ENCODE measurements at regions not wholly inside any gene's neighbourhood (a gene's known extent, or its start where the extent isn't known, plus 50 kb on each side); places are given as distances from the start of the nearest gene placed in this dataset.
A peak's percentile ranks its signal among the peaks of the same experiment; 100 is the strongest.

DNA sequence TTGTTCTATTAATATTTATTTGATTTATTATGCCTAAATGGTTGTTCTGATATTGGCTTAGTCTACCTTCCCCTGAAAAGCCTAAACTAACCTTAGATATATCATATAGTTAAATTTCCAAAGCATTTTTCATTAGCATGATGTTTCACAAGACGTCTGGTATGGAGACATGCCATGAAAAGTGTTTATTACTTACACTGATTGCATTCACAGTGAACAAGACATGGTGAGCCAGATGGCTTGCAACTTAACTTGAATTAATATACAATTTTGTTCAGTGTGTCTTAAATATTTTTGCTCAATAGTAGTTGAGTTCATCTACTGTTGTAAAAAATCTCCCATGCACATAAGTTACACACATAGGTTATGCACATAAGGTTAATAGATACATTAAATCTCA, 758.4 kb downstream of the NSUN3 start:
- no peak for DNase-seq (ENCODE audit: low read depth, low spot score)

DNA sequence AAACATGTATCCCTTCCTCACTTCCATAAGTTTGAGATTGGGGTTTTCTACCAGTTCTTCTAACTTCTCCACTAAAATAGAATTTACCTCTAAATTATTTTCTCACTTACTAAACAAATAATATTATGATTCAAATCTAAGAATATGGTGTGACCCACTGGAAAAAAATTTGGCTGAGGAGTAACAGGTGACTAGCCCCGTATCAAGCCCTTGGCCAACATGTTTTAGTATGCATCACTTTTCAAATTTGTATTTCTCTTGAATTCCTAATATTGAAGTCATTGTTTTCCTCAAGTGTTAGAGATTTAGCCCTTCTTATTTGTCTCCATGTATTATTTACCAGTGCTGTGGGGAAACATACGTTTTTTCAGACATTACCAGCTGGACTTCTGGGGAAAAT, 759.4 kb downstream of the NSUN3 start:
- DNase-seq (ENCODE audit: low read depth, low spot score): no peak

DNA sequence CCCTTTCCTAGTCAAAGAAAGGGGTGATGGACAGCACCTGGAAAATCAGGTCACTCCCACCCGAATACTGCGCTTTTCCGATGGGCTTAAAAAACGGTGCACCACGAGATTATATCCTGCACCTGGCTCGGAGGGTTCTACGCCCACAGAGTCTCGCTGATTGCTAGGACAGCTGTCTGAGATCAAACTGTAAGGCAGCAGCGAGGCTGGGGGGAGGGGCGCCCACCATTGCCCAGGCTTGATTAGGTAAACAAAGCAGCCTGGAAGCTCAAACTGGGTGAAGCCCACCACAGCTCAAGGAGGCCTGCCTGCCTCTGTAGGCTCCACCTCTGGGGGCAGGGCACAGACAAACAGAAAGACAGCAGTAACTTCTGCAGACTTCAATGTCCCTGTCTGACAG, 783.4 kb downstream of the NSUN3 start:
- DNase-seq (ENCODE audit: low read depth, low spot score): peak; percentile 28

DNA sequence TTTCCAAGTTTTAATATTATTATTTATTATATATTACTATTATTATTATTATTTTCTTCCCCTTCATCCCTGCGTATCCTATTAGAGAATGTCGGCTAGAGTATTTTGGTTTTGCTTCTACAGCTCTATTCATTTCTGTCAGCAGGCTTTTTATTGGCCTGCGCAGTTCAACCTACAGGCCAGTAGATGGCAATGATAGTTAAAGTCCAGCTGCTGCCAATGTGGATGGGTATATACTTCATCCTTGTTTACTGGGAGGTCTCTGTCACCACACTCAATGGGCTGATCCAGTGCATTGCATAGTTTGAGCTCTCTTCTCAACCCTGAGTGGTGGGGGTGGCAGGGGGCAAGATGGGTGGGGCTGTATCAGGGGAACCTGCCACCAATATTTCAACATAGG, 799.8 kb downstream of the NSUN3 start:
- peak; percentile 32 for DNase-seq (ENCODE audit: low read depth, low spot score)

DNA sequence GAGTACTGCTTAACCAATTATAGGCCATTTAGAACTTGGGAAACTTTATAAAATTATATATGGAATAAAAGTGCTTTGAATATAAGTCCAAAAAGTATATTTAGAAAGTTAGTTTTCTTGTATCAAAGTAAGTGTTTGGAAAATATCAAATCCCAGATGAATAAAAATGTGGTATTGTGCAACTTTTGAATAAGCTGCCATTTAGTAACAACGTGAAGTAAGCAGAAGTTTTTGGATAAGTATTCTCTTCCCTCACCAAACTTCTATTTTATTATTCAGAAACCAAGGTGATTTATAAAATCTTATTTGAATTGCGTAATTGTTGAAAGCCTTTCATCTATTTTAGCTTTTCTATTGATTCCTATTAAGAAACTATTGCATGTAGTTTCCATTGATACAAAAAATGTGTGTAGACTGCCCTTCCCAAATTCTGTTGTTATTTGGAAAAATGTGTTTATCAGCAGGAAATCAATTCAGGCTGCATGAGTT, 806.2 kb downstream of the NSUN3 start:
- no peak for DNase-seq (ENCODE audit: low read depth, low spot score)

DNA sequence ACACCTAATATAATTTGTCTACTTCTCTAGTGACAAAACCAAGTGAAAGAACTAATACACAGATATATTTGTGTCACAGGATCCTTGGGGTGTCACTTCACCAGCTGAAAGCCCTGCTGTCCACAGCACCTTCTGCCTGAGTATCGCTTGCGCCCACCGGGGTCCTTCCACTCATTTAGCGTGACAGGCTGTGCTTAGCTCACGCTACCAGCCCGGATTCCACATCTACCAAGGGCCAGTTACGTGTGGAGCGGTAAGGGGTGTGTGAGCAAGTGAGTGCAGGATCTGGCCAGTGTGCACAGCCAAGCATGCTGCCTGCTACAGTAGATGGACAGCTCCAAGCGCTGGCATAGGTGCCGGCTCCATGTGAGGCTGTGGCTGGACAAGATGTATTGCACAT, 810.9 kb downstream of the NSUN3 start:
- DNase-seq (ENCODE audit: low read depth, low spot score): no peak

DNA sequence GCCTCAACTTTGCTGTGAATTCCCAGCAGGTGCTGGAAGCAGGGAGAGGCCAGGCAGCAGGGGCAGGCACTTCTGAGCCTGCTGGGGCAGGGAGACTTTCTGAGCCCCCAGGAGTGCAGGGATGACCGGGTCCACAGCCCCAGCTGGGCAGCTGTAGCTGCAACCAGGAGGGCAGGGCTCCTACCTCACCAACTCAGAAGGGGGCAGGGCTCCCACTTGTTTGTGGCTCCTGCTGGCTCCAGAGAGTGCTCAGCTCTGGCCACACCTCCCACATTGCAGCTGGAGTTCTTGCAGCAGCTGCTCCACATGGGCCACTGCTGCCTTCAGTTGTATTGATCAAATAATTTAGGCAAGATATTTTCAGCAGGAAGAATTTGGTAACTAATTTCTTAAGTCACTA, 812.3 kb downstream of the NSUN3 start:
- no peak for DNase-seq (ENCODE audit: low read depth, low spot score)

DNA sequence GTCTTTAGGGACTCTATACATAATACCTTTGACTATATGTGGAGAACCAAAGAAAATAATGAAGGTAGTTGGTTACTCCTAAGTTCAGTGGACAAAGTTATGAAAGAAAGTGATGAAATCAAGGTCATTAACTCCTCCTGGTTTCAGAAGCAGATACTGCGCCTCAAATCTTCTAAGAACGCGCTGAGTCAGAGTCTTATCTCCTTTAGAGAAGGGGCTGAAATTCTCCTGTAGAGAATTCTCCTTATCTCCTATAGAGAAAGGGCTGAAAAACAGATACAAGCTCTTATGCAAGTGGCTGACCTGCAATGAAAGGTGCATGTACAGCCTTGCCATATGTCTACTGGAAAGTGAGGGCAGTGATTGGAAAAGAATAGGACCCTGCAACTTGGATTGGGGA, 824.2 kb downstream of the NSUN3 start:
- DNase-seq (ENCODE audit: low read depth, low spot score): peak; percentile 8

DNA sequence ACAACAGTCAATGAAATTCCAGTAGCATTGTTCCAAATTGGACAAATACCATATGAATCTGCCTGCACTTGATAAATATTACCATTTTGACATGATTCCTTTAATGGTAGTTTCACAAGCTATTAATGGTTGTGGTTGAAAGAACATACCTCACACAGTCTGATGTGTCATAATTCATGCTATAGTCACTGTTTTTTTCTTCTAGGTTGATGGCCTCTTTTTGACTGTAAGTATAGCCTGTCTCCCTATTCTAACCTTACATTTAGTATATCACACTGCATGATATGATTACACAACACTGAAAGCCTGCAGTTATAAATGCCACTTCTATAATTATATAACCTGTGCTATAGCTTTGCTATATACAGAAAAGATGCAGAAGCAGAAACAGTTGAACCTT, 834.1 kb downstream of the NSUN3 start:
- no peak for DNase-seq (ENCODE audit: low read depth, low spot score)

DNA sequence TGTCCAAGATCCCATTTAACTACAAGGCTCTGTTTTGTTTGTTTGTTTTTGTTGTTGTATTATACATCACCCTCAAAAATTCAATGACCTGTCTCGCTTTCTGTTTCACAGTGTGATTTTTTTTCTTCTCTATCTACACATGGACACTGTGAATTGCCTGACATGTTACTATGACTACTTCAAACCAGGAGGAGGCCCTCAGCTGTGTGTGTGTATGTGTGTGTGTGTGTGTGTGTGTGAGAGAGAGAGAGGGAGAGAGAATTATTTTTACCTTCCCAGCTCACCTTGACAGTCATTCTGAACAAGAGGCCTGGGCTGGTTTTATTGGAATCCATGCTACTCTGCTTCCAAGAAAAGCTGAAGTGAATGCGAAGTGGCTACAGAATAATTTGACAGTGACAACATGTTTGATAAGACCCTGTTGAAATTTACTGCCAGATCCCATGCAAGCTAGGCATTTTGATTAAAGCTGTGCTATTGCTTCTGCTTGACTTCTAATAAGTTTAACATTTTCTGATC, 841.4 kb downstream of the NSUN3 start:
- DNase-seq (ENCODE audit: low read depth, low spot score): no peak

DNA sequence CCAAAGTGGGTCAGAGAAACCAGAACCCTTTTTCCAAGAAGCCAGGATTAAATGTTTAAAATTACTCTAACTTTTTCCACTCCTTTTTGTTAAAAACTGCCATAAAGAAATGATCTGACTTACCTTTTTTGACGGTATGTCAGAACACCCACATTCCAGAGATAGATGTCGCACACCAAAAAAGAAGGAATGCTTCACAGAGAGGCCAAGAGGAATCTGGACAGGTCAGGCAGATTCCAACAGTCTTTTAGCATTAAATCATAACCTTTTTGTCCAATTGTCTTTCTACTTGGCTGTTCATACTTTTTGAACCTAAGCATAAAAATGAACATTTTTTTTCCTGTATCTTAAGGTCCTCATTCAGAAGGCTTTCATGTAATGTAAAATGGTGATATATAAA, 846.9 kb downstream of the NSUN3 start:
- DNase-seq (ENCODE audit: low read depth, low spot score): no peak

DNA sequence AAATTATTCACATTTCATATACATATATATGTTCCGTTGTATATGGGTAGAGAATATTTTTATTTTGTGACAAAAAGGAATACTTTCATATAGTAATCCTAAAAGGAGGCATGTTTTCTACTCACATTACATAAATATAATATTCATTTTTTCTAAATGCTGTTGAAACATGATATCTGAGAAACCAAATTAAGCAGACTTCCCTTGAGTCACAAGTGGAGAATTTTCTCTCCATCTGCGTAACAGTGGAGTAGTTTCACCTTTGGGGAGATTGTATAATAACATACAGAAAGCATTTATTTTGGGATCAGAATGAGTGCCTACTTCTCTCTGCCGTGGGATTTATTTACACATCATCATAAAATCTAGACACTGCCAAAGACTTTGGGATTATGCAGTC, 849.8 kb downstream of the NSUN3 start:
- no peak for DNase-seq (ENCODE audit: low read depth, low spot score)

DNA sequence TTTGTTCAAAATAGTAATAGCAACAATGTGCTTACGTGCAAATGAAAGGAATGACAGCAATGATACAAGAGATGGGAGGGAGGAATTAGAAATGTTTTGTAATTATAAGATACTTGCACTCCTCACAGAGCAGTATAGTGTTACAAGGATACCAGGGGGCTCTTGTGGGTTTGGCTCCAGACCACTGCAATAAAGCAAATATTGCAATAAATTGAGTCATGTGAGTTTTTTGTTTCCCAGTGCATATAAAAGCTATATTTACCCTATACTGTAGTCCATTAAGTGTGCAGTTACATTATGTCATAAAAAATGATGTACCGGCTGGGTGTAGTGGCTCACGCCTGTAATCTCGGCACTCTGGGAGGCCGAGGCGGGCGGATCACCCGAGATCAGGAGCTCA, 864.3 kb downstream of the NSUN3 start:
- DNase-seq (ENCODE audit: low read depth, low spot score): no peak

DNA sequence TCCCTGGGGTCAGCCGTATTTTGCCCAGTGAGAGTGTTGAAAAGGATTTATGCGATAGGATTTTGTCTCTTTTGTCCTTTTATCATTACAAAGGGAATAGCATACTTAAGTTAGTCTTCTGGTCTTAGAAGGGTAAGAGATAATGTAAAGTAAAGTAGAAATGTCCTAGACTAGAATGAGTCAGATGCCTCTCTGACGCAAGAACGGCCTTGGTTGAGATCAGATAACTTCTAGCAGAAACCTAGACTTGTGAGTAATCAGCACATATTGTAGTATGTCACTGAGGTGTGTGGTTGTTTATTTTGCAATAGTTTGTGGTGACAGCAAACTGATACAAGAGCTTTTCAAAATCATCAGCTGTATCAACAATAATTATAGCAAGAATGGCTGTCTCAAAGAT, 866.1 kb downstream of the NSUN3 start:
- no peak for DNase-seq (ENCODE audit: low read depth, low spot score)

DNA sequence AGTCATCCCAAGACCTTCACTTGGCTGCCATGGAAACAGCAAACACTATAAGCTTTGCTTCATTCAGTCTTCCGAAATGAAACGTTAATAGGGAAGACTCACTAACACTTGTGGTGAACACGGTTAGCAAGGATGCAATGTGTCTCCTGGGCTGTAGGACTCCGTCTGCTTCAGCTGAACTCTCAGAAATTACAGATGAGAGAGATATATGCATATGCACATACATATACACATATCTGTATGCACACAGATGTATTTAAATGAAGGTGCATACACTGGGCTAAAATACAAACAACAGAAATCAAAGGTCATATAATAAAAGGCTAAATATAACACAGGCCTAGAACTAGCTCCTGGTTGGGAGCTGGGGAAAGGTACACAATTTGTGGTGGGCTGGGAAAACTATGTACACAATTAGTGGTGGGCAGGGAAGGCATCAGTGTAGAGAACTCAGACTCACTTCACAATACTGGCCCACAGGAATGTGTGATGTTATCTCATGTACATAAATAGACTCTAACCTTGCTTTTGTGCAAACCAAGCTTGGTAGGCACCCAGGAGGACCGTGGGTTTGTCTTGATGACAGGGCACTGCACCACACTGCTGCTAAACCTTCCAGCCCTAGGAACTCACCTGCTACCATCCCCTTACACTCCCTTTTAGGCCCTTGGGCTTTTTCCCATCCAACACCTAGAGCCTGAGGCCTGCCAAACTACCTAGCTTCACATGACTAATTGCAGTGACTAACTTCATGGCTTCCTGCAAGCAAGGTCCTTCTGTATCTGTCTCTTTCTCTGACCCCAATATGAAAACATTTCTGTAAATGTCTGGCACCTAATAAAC, 873.1 kb downstream of the NSUN3 start:
- DNase-seq (ENCODE audit: low read depth, low spot score): no peak

DNA sequence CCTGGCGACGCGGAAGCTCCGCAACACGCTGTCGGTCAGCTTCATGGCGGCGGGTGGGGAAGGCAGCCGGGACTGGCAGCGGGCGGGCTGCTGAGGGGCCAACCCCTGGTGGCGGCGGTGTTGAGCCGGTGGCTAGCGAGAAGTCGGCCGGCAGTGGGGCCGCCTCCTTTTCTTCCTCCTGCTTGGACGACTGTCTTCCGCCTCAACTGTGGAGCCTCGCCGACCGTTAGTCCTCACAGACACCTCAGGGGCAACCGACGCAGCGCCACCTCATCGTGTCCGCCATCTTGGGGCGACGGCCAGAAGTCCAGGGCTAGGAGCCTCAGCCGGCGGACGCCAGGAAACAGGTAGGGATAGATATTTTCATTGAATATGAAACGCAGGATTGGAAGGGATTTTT, 875.1 kb downstream of the NSUN3 start:
- DNase-seq (ENCODE audit: low read depth, low spot score): no peak

DNA sequence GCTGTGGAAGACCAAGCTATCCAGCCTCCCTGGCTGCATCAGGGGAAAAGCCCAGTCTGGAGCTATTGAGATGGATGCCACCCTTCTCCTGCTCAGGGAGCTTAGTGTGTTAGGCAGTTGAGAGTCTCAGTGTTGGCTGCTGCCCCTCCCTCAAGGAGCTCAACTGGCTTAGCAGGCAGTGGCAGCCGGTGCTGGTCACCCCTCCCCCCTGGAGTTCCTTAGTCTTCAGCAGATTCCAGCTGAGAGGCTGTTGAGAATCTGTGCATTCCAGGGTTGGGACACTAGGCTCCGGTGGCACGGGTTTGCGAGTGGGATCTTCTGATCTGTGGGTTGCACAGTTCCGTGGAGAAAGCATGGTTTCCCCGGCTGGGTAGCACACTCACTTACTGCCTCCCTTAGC, 883.8 kb downstream of the NSUN3 start:
- DNase-seq (ENCODE audit: low read depth, low spot score): no peak

DNA sequence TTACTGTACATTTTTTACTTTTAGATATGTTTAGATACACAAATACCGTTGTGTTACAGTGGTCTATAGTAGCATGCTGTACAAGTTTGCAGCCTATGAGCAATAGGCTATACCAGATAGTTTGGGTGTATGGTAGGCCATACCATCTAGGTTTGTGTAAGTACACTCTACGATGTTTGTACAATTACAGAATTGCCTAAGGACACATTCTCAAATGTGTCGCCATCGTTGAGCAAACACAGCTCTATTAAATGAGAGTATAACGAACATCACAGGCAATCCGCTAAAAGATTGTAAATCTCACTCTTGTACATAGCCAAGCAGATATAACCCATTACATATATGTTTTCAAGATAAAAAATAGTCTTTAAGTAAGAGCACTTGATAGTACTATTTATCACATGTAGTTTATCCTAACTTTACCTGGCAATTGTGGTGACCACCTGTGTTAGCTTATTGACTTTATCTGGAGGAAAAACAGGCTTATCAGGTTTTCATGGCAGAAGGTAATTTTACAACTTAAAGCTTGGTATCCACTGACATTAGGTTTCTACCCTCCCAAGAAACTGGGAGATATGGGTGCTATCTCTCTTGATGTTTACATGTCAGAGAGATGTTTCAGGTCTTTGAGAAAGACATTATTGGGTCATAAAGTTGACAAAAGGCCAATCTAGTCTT, 898.7 kb downstream of the NSUN3 start:
- no peak for DNase-seq (ENCODE audit: low read depth, low spot score)

DNA sequence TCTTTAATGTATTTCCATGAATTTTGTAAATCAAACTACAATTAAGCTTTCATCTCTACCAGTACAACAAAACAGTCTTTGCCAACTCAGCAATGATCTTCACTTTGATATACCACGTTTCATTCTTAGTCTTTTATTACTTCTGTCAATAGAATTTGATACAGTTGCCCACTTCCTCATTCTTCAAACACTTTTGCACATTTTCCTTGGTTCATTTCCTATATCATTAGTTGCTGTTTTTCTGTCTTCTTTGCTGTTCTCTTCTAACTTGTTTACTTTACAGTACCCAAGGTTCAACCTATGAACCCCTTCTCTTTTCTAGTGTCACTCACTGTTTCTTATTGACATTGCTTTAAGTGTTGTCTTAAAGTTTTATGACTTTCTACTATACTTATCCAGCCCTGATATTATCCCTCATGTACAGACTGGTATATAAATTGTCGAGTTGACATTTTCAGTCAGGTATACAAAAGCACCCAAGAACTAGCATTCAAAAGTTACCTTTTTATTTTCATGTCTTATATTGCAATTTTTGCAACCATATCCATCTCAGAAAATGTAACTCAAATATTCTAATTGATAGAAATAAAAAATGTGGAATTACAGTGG, 903.1 kb downstream of the NSUN3 start:
- no peak for DNase-seq (ENCODE audit: low read depth, low spot score)

DNA sequence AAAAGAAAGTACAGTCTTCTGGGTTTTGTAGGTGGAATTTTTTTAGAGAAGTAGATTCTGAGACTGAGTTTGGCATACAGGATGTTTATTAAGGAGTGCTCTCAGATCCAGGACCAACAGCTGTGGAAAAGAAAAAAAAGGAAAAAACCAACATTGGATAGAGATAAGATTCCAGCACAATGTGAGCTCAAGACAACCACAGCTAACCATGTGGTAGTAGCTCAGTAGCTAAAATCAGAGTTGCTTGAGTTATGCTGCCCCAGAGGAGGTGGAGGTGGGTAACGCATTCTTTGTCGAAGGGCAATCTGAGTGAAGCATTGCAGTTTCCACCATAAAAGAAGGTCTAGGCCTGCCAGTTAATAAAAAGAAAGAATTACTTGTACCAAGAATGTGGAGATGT, 904.3 kb downstream of the NSUN3 start:
- no peak for DNase-seq (ENCODE audit: low read depth, low spot score)

DNA sequence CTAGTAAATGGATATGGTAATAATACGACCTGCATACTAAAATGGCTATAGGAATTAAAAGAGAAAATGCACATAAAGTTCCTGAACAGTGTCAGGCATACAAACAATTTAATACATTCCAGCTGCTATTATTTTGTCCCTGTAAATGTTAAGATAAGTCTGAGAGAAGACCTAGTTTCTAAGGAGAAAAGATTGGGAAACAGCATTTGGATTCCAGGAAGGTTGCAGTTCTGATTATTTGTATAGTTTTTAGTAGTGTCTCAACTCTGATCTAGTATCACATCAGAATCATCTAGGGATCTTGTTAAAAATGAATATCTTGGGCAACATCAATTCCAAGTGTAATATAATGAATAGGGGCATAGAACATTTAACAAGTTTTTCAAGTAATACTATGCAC, 905.7 kb downstream of the NSUN3 start:
- no peak for DNase-seq (ENCODE audit: low read depth, low spot score)

DNA sequence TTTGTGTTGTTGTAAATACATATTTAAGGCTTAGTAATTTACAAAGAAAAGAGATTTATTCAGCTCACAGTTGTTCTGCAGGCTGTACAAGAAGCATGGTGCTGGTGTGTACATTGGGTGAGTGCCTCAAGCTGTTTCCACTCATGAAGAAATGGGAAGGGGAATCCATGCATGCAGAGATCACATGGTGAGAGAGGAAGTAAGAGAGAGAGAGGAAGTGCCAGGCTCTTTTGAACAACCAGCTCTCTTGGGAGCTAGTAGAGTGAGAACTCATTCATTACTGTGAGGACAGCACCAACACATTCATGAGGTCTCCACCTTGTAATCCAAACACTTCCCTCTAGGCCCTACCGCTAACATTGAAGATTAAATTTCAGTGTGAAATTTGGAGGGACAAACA, 909.2 kb downstream of the NSUN3 start:
- no peak for DNase-seq (ENCODE audit: low read depth, low spot score)

DNA sequence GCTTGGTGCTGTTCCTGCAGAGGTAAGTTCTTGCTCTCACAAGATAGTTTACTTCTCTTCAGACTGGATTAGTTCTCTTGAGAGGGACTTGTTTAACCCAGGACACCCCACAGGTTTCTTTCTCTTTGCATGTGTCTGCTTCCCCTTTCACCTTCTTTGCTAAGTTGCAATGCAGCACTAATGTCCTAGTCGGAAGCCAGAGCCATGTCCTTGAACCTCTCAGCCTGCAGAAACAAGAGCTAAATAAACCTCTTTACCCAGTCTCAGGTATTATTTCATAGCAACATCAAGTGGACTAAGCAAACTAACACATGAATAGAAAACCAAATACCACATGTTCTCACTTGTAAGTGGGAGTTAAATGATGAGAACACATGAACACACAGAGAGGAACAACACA, 915.2 kb downstream of the NSUN3 start:
- no peak for DNase-seq (ENCODE audit: low read depth, low spot score)

All from ELF-1 (cell line).